Astrocyte (in vitro differentiated cells and primary cell): ENCODE measurements at regions not wholly inside any gene's neighbourhood (a gene's known extent, or its start where the extent isn't known, plus 50 kb on each side); places are given as distances from the start of the nearest gene placed in this dataset.

Source experiments
- EZH2 ChIP-seq: IDR thresholded peaks from 2 replicates; pipeline ENCODE4 v1.6.1; 2012; ENCODE audit warnings: mild to moderate bottlenecking, low read length, inconsistent platforms; ENCODE audit not compliant: insufficient read depth
- TF ChIP-seq, protein P1 (sequence below): IDR thresholded peaks from 2 replicates; pipeline ENCODE4 v1.5.1; 2011; ENCODE audit warnings: low read depth, mild to moderate bottlenecking, inconsistent platforms, low read length, moderate library complexity; ENCODE audit not compliant: insufficient read depth

DNA sequence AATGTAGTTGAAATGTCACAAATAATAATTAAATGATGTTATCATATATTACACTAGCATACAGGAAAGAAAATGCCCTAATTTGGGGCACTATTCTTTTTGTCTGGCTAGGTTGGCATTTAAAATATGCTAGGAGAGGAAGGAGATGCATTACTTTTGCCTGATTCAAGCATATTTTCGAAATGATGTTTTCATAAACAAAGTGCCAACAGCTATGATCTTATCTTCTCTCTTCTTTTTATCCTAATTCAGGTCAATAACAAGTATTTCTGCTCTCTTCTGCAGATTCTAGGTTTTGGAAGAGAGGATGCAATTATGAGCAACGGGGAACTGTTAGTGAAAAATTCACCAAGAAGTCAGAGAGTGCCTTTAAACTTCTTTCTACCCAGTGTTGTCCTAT is 55.8 kb upstream of the NR2F2 start:
- TF ChIP-seq, protein P1, sequence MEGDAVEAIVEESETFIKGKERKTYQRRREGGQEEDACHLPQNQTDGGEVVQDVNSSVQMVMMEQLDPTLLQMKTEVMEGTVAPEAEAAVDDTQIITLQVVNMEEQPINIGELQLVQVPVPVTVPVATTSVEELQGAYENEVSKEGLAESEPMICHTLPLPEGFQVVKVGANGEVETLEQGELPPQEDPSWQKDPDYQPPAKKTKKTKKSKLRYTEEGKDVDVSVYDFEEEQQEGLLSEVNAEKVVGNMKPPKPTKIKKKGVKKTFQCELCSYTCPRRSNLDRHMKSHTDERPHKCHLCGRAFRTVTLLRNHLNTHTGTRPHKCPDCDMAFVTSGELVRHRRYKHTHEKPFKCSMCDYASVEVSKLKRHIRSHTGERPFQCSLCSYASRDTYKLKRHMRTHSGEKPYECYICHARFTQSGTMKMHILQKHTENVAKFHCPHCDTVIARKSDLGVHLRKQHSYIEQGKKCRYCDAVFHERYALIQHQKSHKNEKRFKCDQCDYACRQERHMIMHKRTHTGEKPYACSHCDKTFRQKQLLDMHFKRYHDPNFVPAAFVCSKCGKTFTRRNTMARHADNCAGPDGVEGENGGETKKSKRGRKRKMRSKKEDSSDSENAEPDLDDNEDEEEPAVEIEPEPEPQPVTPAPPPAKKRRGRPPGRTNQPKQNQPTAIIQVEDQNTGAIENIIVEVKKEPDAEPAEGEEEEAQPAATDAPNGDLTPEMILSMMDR = no peak
- TF ChIP-seq EZH2 = no peak
